ENCODE measurements at regions not wholly inside any gene's neighbourhood (a gene's known extent, or its start where the extent isn't known, plus 50 kb on each side); places are given as distances from the start of the nearest gene placed in this dataset.

- TF ChIP-seq CBX2 (IDR thresholded peaks at IDR 0.05; ENCODE audit: insufficient read depth, low read length, poor library complexity, severe bottlenecking) (no peak), ZC3H11A (IDR thresholded peaks at IDR 0.05; ENCODE audit: low read depth, low read length) (no peak), FOXM1 (IDR thresholded peaks at IDR 0.05; ENCODE audit: low read depth) (no peak), FOXM1 (CRISPR knock-in tag; IDR thresholded peaks at IDR 0.05; ENCODE audit: low read depth) (no peak), HNRNPLL (IDR thresholded peaks at IDR 0.05; ENCODE audit: low read depth, low read length, poor library complexity, severe bottlenecking) (no peak), PTTG1 (tag; IDR thresholded peaks at IDR 0.05; ENCODE audit: low read depth) (no peak), ZNF12 (CRISPR knock-in tag; IDR thresholded peaks at IDR 0.05) (no peak), FOSL1 (tag; conservative IDR thresholded peaks at IDR 0.05) (no peak)
- TF ChIP-seq, protein P1, sequence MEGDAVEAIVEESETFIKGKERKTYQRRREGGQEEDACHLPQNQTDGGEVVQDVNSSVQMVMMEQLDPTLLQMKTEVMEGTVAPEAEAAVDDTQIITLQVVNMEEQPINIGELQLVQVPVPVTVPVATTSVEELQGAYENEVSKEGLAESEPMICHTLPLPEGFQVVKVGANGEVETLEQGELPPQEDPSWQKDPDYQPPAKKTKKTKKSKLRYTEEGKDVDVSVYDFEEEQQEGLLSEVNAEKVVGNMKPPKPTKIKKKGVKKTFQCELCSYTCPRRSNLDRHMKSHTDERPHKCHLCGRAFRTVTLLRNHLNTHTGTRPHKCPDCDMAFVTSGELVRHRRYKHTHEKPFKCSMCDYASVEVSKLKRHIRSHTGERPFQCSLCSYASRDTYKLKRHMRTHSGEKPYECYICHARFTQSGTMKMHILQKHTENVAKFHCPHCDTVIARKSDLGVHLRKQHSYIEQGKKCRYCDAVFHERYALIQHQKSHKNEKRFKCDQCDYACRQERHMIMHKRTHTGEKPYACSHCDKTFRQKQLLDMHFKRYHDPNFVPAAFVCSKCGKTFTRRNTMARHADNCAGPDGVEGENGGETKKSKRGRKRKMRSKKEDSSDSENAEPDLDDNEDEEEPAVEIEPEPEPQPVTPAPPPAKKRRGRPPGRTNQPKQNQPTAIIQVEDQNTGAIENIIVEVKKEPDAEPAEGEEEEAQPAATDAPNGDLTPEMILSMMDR (IDR thresholded peaks at IDR 0.05 in 2 of 3, conservative IDR thresholded peaks at IDR 0.05 in 1 of 3; ENCODE audit: insufficient read depth in 2 of 3, low read depth in 1 of 3, low read length in 3 of 3): no peak
Measured at GRCh38 chr6:96301023-96301422, 220.6 kb upstream of the UFL1 start.
